ENCODE measurements at regions not wholly inside any gene's neighbourhood (a gene's known extent, or its start where the extent isn't known, plus 50 kb on each side); places are given as distances from the start of the nearest gene placed in this dataset.
A peak's percentile ranks its signal among the peaks of the same experiment; 100 is the strongest.

GRCh38 chr16:11401161-11402050, 56.1 kb downstream of the RMI2 start:
- DNase-seq (ENCODE audit: low read depth in 3 of 3): no peak

- DNase-seq (ENCODE audit: low read depth in 3 of 3): no peak
These were observed 56.9 kb downstream of the RMI2 start for GRCh38 chr16:11402051-11402744.

- DNase-seq (ENCODE audit: low read depth in 3 of 3): no peak
These were observed 57.7 kb downstream of the RMI2 start for GRCh38 chr16:11402745-11403533.

- no peak for DNase-seq (ENCODE audit: low read depth in 3 of 3)
These were observed 58.2 kb downstream of the RMI2 start for GRCh38 chr16:11403534-11403795.

- no peak for DNase-seq (ENCODE audit: low read depth in 3 of 3)
These were observed 58.7 kb downstream of the RMI2 start for GRCh38 chr16:11403920-11404319.

- DNase-seq (ENCODE audit: low read depth in 3 of 3): no peak
These were observed 59.3 kb downstream of the RMI2 start for GRCh38 chr16:11404603-11405002.

GRCh38 chr16:11405331-11406176, 60.3 kb downstream of the RMI2 start:
- DNase-seq (ENCODE audit: low read depth in 3 of 3): peak in 2 of 3 experiments; percentile 13 to 23

- DNase-seq (ENCODE audit: low read depth in 3 of 3): no peak
These were observed 60.9 kb downstream of the RMI2 start for GRCh38 chr16:11406177-11406560.

GRCh38 chr16:11407047-11407982, 62.1 kb downstream of the RMI2 start:
- DNase-seq (ENCODE audit: low read depth in 3 of 3): peak; percentile 17 to 40 (median 23)

- no peak for DNase-seq (ENCODE audit: low read depth in 3 of 3)
These were observed 63.0 kb downstream of the RMI2 start for GRCh38 chr16:11408216-11408615.

GRCh38 chr16:11409398-11409797, 64.1 kb downstream of the RMI2 start:
- no peak for DNase-seq (ENCODE audit: low read depth in 3 of 3)

- DNase-seq (ENCODE audit: low read depth in 3 of 3): no peak
These were observed 65.3 kb downstream of the RMI2 start for GRCh38 chr16:11410376-11411058.

- no peak for DNase-seq (ENCODE audit: low read depth in 3 of 3)
These were observed 65.8 kb downstream of the RMI2 start for GRCh38 chr16:11411059-11411550.

GRCh38 chr16:11412175-11412904, 67.1 kb downstream of the RMI2 start:
- DNase-seq (ENCODE audit: low read depth in 3 of 3): no peak

- no peak for DNase-seq (ENCODE audit: low read depth in 3 of 3)
These were observed 68.0 kb downstream of the RMI2 start for GRCh38 chr16:11412965-11413887.

- no peak for DNase-seq (ENCODE audit: low read depth in 3 of 3)
These were observed 68.8 kb downstream of the RMI2 start for GRCh38 chr16:11413907-11414595.
